Epithelial cell of esophagus (primary cell): ENCODE measurements at regions not wholly inside any gene's neighbourhood (a gene's known extent, or its start where the extent isn't known, plus 50 kb on each side); places are given as distances from the start of the nearest gene placed in this dataset.
"Not testable (repeated sequence)": the region's sequence is repeated elsewhere in the genome, so short reads cannot be mapped to it uniquely, and the experiment has no call there.

Experiments used
- DNase-seq: peaks from one replicate; pipeline ENCODE4 v3.0.0; 2010; ENCODE audit warnings: low read depth
- H3K4me3 ChIP-seq: 2 replicates; pipeline ENCODE4 v1.5.1; 2011; ENCODE audit warnings: mild to moderate bottlenecking, low read length, control low read depth
- TF ChIP-seq, protein P1 (sequence below): IDR thresholded peaks from 2 replicates; pipeline ENCODE4 v1.5.1; 2011; ENCODE audit warnings: low read depth, mild to moderate bottlenecking, low read length, control low read depth, inconsistent platforms; ENCODE audit not compliant: insufficient read depth; ENCODE audit errors: missing control alignments

DNA sequence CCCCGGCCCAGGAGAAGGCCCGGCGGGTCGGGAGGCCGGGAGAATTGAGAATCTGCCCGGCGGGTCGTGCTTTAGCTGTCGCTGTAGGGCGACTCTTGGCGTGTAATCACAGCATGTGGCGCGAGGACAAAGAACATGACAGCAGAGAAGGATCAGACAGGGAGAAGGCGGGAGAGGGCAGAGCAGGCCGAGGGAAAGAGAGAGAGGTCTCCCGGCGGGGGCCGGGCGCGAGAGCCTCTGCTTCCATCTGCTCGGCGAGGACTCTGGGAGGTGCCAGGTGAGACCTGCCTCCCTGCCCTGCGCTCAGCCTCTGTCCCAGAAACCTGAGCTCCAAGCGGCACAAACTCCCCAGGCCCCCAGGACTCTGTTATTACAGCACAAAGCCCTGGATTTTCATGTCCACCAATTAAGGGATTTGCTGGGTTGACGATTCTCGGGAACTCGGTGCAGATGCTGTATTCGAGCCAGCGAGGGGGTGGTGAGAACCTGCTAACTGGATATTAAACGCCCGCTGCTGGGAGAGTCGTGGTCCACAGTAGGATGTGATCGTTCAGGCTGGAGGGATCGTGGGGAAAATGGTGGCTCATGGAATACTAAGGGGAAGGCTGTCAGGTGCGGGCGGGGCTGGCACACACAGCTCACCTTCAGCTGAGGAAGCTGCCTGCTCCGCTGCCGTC lies 172.0 kb upstream of the CIBAR2 start:
- TF ChIP-seq, protein P1, sequence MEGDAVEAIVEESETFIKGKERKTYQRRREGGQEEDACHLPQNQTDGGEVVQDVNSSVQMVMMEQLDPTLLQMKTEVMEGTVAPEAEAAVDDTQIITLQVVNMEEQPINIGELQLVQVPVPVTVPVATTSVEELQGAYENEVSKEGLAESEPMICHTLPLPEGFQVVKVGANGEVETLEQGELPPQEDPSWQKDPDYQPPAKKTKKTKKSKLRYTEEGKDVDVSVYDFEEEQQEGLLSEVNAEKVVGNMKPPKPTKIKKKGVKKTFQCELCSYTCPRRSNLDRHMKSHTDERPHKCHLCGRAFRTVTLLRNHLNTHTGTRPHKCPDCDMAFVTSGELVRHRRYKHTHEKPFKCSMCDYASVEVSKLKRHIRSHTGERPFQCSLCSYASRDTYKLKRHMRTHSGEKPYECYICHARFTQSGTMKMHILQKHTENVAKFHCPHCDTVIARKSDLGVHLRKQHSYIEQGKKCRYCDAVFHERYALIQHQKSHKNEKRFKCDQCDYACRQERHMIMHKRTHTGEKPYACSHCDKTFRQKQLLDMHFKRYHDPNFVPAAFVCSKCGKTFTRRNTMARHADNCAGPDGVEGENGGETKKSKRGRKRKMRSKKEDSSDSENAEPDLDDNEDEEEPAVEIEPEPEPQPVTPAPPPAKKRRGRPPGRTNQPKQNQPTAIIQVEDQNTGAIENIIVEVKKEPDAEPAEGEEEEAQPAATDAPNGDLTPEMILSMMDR = no peak
- H3K4me3 ChIP-seq = no peak overlapping the region

DNA sequence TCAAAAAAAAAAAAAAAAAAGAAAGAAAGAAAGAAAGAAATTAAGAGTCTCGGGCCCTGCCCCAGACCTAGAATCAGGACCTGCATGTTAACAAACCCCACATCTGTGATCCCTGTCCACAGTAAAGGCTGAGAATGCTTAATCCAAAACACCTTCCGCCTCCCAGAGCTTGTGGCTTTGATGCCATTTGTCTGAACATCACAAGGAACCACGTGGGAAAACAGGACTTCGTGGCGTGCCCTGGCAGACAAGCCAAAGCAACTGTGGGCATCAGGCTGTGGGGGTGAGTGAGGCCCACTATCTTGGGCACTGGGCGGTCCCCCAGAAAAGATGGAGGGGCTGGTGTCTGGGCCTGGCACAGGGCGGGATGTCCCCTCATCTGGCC lies 173.4 kb upstream of the CIBAR2 start:
- no peak overlapping the region for H3K4me3 ChIP-seq
- TF ChIP-seq, protein P1 = no peak
- DNase-seq = no peak

More for the DNA sequence above, 172.0 kb upstream of the CIBAR2 start:
- no peak for DNase-seq

- TF ChIP-seq, protein P1 = no peak
- H3K4me3 ChIP-seq = no peak overlapping the region
- peak; percentile 16 for DNase-seq
Observed at GRCh38 chr16:85286066-85286831, 174.0 kb upstream of the CIBAR2 start.

GRCh38 chr16:85286951-85287814 lies 174.9 kb upstream of the CIBAR2 start:
- no peak overlapping the region for H3K4me3 ChIP-seq
- TF ChIP-seq, protein P1 = no peak
- no peak for DNase-seq

DNA sequence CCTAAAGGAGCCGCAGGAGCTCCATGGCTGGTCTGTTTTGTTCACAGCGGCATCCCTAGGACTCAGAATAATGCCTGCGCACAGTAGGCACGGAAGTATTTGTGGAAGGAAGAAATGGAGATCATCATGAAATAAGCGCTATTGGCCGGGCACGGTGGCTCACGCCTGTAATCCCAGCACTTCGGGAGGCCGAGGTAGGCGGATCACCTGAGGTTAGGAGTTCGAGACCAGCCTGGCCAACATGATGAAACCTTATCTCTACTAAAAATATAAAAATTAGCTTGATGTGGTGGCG lies 175.5 kb upstream of the CIBAR2 start:
- H3K4me3 ChIP-seq, DNase-seq: not testable (repeated sequence)

- H3K4me3 ChIP-seq = no peak overlapping the region
- TF ChIP-seq, protein P1 = no peak
- DNase-seq = no peak
Observed at GRCh38 chr16:85288341-85288868, 176.1 kb upstream of the CIBAR2 start.
